Vagina (tissue), 2 donors: ENCODE measurements at regions not wholly inside any gene's neighbourhood (a gene's known extent, or its start where the extent isn't known, plus 50 kb on each side); places are given as distances from the start of the nearest gene placed in this dataset.

Source experiments
- CTCF ChIP-seq, 3 experiments: fragments of 450-650 bp in 2 of 3; fragments of 200-600 bp in 1 of 3; sonication (generic) in 1 of 3; IDR thresholded peaks; one replicate each; pipeline ENCODE4 v1.5.1; 2017 to 2019; ENCODE audit warnings: antibody characterized with exemption in 3 of 3, mild to moderate bottlenecking in 2 of 3, moderate library complexity in 2 of 3
- POLR2A ChIP-seq, 2 donors: fragments of 450-650 bp; IDR thresholded peaks; one replicate each; pipeline ENCODE4 v1.6.1; 2017; ENCODE audit warnings: antibody characterized with exemption in 2 of 2, mild to moderate bottlenecking in 2 of 2, moderate library complexity in 2 of 2
- POLR2AphosphoS5 ChIP-seq, 2 donors: sonication (generic); formaldehyde crosslinking; IDR thresholded peaks; one replicate each; pipeline ENCODE4 v1.9.0; 2017; ENCODE audit warnings: antibody characterized with exemption in 2 of 2, mild to moderate bottlenecking in 2 of 2, low read depth in 1 of 2; ENCODE audit not compliant: insufficient read depth in 1 of 2

DNA sequence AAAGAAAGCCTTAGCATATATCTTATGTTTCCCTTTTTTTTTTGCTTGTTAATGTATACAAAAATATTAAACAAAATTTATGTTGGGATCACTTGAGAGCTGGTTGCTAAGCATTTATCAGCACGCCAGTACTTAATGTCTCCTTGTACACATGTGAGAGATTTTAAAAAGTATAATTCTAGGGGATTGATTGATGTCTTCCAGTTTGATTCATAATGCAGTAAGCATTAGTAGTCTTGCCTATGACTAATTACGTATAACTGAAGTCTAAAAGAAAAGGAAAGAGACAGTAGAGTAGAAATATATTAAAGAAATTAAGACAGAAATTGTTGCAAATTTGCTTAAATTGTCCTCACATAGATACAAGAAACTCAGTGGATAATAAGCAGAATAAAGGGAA lies 1630.4 kb upstream of the B3GALT2 start:
- TF ChIP-seq CTCF (IDR thresholded peaks at IDR 0.05) = no peak
- no peak for TF ChIP-seq POLR2A (IDR thresholded peaks at IDR 0.05)
- TF ChIP-seq POLR2AphosphoS5 (IDR thresholded peaks at IDR 0.05; ENCODE audit: insufficient read depth in 1 of 2, low read depth in 1 of 2) = no peak
